ENCODE measurements at regions not wholly inside any gene's neighbourhood (a gene's known extent, or its start where the extent isn't known, plus 50 kb on each side); places are given as distances from the start of the nearest gene placed in this dataset.

DNA sequence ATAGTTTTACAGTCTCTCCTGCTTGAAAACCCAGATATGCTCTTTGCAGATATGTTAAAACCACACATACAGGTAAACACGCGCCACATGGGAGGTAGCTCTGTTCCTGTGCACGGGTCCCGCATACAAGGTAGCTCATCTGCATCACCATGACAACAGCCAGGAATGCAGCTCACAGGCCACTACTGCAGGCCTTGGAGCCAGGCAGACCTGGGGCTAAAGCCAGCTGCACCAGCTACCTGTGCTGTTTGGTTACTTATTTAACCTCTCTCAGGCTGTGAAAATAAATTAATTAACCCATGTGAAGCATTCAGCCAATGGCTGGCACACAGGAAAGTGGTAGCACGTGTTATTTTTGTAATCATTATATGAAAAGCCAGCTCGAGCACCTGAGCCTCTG lies 428.3 kb downstream of the TNS3 start:
- H3K27me3 ChIP-seq = no peaks in the 10 kb centered on the region
- no peaks in the 10 kb centered on the region for H3K36me3 ChIP-seq
- ATAC-seq (no peak), DNase-seq (no peak)
- intact Hi-C loops (cut with DNase I) = no loop called here
- peaks cover 0 to 25% (median 13%) of the 10 kb centered on the region in 12 donors for H3K4me1 ChIP-seq
- no peak overlapping the region for H3K27ac ChIP-seq
- no peaks in the 10 kb centered on the region for H3K9me3 ChIP-seq
- no peak overlapping the region for H3K4me3 ChIP-seq
- TF ChIP-seq POLR2A (IDR thresholded peaks at IDR 0.05) (no peak), CTCF (IDR thresholded peaks at IDR 0.05) (no peak)
- WGBS, 4 donors = 75 to 83% (median 79%) methylated on average over 6 of the region's 6 CpGs

DNA sequence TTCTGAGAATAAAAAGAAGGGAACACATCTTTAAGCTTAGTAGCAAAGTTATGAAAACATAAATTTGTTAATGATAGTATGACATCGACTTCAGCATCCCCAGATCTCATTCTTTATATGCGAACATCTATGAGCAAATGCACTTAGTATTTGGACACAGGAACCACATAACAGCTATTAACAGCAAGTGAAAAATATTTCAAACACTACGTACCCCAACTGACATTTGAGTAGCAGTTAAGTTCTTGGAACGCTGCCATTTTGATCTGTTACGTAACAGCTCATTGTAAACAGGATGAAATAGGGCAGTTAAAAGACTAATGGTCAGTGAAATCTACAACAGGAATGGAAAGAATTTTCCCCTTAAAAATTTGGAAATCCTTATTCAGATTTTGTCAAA lies 428.9 kb downstream of the TNS3 start:
- H3K4me3 ChIP-seq = no peak overlapping the region
- peaks cover 0 to 29% (median 13%) of the 10 kb centered on the region in 12 donors for H3K4me1 ChIP-seq
- peak in 3 of 4 donors; percentile 45 to 54 (median 47) for ATAC-seq
- DNase-seq = peak in 2 of 5 donors; percentile 42 to 43
- H3K27me3 ChIP-seq = no peaks in the 10 kb centered on the region
- intact Hi-C loops (cut with DNase I) = no loop called here
- WGBS, 4 donors = 7 to 11% (median 9%) methylated on average over 5 of the region's 5 CpGs
- no peak overlapping the region for H3K27ac ChIP-seq
- no peaks in the 10 kb centered on the region for H3K36me3 ChIP-seq
- TF ChIP-seq CTCF (IDR thresholded peaks at IDR 0.05) = no peak
- H3K9me3 ChIP-seq = no peaks in the 10 kb centered on the region

- Histone ChIP-seq H3K36me3 (no peaks in the 10 kb centered on the region), H3K27ac (no peak overlapping the region), H3K9me3 (no peaks in the 10 kb centered on the region), H3K27me3 (no peaks in the 10 kb centered on the region), H3K4me1 (peaks cover 0 to 29% (median 13%) of the 10 kb centered on the region in 12 donors), H3K4me3 (no peak overlapping the region)
- 97 to 98% (median 97%) methylated on average over 2 of the region's 2 CpGs for WGBS, 4 donors
- DNase-seq (no peak), ATAC-seq (no peak)
- intact Hi-C loops (cut with DNase I) = no loop called here
- no peak for TF ChIP-seq CTCF (IDR thresholded peaks at IDR 0.05)
- no peak for TF ChIP-seq POLR2A (IDR thresholded peaks at IDR 0.05)
Measured at GRCh38 chr7:47152307-47152706, 429.6 kb downstream of the TNS3 start.

GRCh38 chr7:47150497-47151260 lies 431.2 kb downstream of the TNS3 start:
- Histone ChIP-seq H3K27me3 (no peaks in the 10 kb centered on the region), H3K36me3 (no peaks in the 10 kb centered on the region), H3K4me3 (no peak overlapping the region), H3K4me1 (peaks cover 0 to 29% (median 13%) of the 10 kb centered on the region in 12 donors), H3K27ac (no peak overlapping the region), H3K9me3 (no peaks in the 10 kb centered on the region)
- intact Hi-C loops (cut with DNase I) = no loop called here
- TF ChIP-seq CTCF (IDR thresholded peaks at IDR 0.05) (no peak), POLR2A (IDR thresholded peaks at IDR 0.05) (no peak)
- WGBS, 4 donors = 46 to 89% (median 77%) methylated on average over 4 of the region's 4 CpGs
- no peak for DNase-seq
- no peak for ATAC-seq

All from heart left ventricle (tissue), 16 donors.